Stimulated activated naive CD8-positive, alpha-beta T cell treated with anti-CD3 and anti-CD28 coated beads, Interleukin-15, Interleukin-2, amounts not matched to agents 100 ng/mL and 50 ng/mL, for 24 hours (primary cell): ENCODE measurements at regions not wholly inside any gene's neighbourhood (a gene's known extent, or its start where the extent isn't known, plus 50 kb on each side); places are given as distances from the start of the nearest gene placed in this dataset.

Experiments used
- H3K27ac Mint-ChIP-seq: one replicate; pipeline ENCODE4 v1.8.0; 2021; ENCODE audit warnings: mild to moderate bottlenecking, mixed read lengths
- H3K27me3 Mint-ChIP-seq: one replicate; pipeline ENCODE4 v1.8.0; 2021; ENCODE audit warnings: mixed read lengths
- H3K36me3 Mint-ChIP-seq: one replicate; pipeline ENCODE4 v1.8.0; 2021; ENCODE audit warnings: low read depth, mixed read lengths
- H3K4me1 Mint-ChIP-seq: one replicate; pipeline ENCODE4 v1.8.0; 2021; ENCODE audit warnings: low read depth, mixed read lengths
- H3K4me3 Mint-ChIP-seq: one replicate; pipeline ENCODE4 v1.8.0; 2021; ENCODE audit warnings: mild to moderate bottlenecking, mixed read lengths
- H3K9me3 Mint-ChIP-seq: one replicate; pipeline ENCODE4 v1.8.0; 2021; ENCODE audit warnings: mixed read lengths

DNA sequence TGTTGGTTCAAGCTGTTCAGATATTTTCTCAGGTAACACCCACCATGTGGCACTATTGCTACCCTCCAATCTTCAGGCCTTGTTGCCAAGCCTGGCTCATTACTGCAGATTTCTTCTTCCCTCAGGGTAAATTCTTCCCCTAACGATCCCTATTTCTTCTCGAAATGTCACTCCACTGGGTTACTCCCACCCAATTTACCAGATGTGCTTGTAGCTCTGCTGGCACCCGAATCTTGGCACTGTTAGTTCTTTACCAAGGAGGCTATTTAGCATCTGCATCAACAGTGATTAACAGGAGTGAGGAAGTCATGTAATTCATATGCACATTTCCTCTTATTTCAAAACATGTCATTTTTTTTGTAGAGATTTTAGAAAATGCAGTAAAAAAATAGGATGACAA lies 217.1 kb upstream of the CYRIA start:
- Mint-ChIP-seq H3K4me3 (no peak overlapping the region), H3K36me3 (no peaks in the 10 kb centered on the region), H3K27me3 (no peaks in the 10 kb centered on the region), H3K9me3 (no peaks in the 10 kb centered on the region), H3K4me1 (no peaks in the 10 kb centered on the region), H3K27ac (no peak overlapping the region)

DNA sequence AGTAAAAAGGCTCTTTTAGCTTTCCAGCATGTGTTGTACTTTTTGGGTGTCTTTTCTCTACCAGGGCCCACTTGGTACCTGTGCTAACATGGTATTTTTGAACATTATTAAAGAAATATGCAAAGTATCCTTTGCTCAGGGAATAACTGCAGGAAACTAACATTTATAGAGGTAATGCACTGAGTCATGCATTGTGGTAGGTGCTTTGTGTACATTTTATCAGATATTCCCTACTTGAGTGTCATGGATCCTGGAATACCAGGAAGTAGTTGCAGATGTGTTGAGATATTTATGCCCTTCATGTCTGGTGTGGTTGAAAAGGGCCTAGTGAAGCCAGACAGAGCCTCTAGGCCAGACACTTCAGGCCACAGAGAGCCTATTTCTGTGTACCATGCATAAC lies 215.5 kb upstream of the CYRIA start:
- no peaks in the 10 kb centered on the region for H3K27me3 Mint-ChIP-seq
- H3K4me1 Mint-ChIP-seq: no peaks in the 10 kb centered on the region
- no peaks in the 10 kb centered on the region for H3K9me3 Mint-ChIP-seq
- no peak overlapping the region for H3K27ac Mint-ChIP-seq
- no peaks in the 10 kb centered on the region for H3K36me3 Mint-ChIP-seq
- H3K4me3 Mint-ChIP-seq: no peak overlapping the region

DNA sequence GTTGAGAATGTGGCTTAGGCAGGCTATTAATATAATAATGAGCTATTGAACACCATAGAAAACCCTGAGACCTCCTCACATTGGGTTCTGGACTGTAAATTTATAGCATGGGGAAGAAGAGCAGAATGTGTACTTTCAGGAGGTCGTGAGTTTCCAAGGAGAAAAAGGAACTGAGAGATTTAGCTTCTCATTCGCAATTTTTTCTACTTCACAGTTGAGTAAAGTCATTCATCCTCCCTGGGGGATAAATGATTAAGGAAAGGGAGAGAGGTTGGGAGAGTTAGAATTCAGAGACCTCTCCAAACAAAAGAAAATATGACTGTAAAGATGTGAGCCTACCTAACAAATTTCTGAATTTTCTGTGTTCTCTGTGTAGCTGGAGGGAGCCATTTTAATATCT lies 205.8 kb upstream of the CYRIA start:
- Mint-ChIP-seq H3K27me3 (no peaks in the 10 kb centered on the region), H3K36me3 (no peaks in the 10 kb centered on the region), H3K9me3 (peaks cover 3% of the 10 kb centered on the region), H3K4me1 (no peaks in the 10 kb centered on the region), H3K4me3 (no peak overlapping the region), H3K27ac (no peak overlapping the region)

DNA sequence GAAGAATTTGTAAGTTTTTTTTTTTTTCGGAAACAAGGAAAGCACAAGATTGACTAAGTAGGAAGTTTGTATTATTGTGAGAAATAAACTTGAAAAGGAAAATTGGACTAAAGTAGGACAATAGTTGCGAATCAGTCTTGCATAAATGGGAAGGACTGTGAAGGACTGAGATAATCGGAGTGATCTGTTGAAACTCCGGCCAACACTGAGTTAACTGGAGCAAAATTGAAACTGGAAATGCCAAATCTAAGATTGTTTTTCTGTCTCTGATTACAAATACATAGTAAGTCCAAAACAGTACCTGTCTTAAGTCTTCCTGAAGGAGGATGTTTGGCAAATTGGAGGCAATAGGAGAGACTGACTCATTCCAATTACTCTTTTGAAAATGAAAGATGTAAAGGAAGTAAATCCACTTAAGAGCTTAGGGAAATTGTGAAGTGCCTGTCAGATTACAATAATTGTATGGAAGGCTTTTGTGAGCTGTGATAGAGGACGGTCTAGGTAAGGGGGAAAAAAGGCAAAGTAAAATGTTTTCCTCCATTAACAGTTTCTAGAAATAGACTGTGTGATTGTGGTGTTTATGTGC lies 204.9 kb upstream of the CYRIA start:
- Mint-ChIP-seq H3K9me3 (peaks cover 3% of the 10 kb centered on the region), H3K36me3 (no peaks in the 10 kb centered on the region), H3K27ac (no peak overlapping the region), H3K4me3 (no peak overlapping the region), H3K27me3 (no peaks in the 10 kb centered on the region), H3K4me1 (no peaks in the 10 kb centered on the region)

DNA sequence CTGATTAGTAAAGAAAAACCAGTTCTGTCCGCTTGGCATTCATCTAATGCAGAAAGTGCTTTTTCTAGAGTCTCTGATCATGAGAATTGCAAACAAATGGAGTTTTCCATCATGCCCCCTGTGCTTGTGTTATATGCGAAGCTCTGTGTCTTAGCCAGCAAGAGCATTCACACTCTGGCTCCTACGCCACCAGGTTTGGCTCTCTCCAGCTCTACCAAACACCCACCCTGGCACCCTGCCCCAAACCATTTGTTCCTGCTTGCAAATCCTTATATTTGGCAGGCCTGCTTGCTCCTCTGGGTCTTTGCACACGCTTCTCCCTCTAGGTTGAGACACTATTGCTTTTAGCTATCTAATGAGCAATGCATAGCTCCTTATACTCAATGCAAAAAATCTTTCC lies 204.1 kb upstream of the CYRIA start:
- Mint-ChIP-seq H3K4me3 (no peak overlapping the region), H3K27ac (no peak overlapping the region), H3K4me1 (no peaks in the 10 kb centered on the region), H3K9me3 (peaks cover 3% of the 10 kb centered on the region), H3K27me3 (no peaks in the 10 kb centered on the region), H3K36me3 (no peaks in the 10 kb centered on the region)

DNA sequence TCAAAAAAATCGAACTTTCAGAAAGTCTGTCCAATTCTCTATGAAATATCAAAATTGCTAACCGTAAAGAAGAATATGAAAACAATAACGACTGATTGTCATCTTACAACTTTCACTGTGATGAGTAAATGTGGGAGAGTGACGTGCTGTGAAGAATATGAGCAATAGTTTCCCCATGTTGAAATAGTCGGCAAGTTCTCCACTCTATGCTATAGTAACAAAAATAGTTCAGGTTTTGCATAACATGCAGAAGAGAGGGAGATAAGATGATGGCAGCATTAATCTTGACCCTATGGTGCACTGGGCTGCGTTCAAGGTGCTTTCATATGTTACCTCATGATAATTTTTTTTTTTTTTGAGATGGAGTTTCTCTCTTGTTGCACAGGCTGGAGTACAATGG lies 196.8 kb upstream of the CYRIA start:
- Mint-ChIP-seq H3K27ac (no peak overlapping the region), H3K27me3 (no peaks in the 10 kb centered on the region), H3K4me1 (no peaks in the 10 kb centered on the region), H3K4me3 (no peak overlapping the region), H3K36me3 (no peaks in the 10 kb centered on the region), H3K9me3 (no peaks in the 10 kb centered on the region)

DNA sequence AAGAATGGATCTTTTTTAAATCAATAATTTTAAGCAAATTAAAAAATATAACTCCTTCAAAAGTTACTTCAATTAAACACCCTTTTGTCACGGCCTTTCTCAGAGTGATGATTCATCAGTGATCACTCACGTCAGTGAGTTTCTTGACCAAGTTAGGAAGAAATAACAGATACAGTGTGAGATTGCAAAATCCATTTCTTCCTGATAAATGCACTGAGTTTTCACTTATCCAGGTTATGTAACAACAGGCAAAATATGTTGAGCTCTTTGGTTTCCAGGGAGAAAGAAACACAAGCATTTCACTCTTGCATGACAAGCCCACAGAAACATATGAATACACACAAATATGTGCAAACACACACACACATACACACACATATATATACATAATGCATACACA lies 195.9 kb upstream of the CYRIA start:
- H3K9me3 Mint-ChIP-seq: no peaks in the 10 kb centered on the region
- no peaks in the 10 kb centered on the region for H3K36me3 Mint-ChIP-seq
- H3K27me3 Mint-ChIP-seq: no peaks in the 10 kb centered on the region
- no peak overlapping the region for H3K4me3 Mint-ChIP-seq
- H3K27ac Mint-ChIP-seq: no peak overlapping the region
- no peaks in the 10 kb centered on the region for H3K4me1 Mint-ChIP-seq

DNA sequence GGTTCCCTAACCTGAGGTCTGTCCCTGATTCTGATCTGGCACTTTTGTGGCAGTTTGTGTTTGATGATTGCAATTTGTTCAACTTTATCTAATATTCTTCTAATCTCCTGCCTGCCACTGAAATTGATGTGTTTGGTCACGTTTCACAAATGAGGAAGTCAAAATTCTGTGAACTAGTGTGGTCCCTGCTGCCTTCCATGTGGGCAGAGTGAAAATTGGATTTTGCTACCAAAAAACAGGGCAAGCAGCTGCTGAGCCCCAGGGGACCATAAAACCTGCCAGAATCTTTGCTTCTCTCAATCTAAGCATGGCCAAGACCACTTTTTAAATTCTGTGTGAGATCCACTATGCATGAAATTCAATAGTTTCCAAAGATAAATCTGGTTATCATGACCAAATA lies 195.5 kb upstream of the CYRIA start:
- Mint-ChIP-seq H3K4me3 (no peak overlapping the region), H3K4me1 (no peaks in the 10 kb centered on the region), H3K9me3 (no peaks in the 10 kb centered on the region), H3K27me3 (no peaks in the 10 kb centered on the region), H3K36me3 (no peaks in the 10 kb centered on the region), H3K27ac (no peak overlapping the region)

DNA sequence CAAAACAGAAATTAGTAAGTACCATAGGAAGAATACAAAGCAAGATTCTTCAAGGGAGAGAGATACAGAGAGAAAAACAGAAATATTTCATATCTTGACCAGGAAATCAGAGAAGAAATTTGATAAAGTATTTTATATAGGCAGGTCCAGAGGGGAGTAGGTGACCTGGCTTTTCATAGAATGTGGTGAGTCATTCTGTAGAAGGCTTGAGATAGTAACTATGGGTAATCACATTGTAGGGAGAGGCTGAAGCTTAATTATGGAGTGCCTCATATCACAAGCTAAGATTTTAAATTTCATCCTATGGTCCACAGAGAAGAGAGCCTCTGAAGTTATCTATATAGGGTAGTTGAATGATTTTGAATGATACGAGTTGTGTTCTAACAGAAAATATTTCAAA lies 195.0 kb upstream of the CYRIA start:
- Mint-ChIP-seq H3K9me3 (no peaks in the 10 kb centered on the region), H3K27ac (no peak overlapping the region), H3K36me3 (no peaks in the 10 kb centered on the region), H3K4me3 (no peak overlapping the region), H3K4me1 (no peaks in the 10 kb centered on the region), H3K27me3 (no peaks in the 10 kb centered on the region)

DNA sequence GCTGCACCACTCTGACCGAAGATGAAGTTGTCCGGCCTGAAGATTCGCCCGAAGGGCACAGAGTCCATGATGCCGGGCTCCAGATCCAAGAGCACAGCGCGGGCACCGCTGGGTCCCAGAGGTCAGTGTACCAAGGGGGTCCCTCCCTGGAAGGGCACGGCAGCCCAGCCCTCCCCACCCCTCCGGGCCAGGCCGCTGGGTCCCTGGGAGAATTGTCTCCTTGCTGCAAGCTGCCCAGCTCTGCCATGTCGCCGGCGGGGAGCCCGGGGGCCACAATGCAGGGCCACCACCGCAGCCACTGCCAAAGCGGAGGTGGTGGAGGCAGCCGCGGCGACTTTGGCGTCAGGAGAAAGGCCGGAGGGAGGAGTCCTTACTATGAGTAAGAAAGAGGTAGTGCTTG lies 189.5 kb upstream of the CYRIA start:
- Mint-ChIP-seq H3K27me3 (no peaks in the 10 kb centered on the region), H3K4me1 (no peaks in the 10 kb centered on the region), H3K9me3 (peaks cover 3% of the 10 kb centered on the region)

DNA sequence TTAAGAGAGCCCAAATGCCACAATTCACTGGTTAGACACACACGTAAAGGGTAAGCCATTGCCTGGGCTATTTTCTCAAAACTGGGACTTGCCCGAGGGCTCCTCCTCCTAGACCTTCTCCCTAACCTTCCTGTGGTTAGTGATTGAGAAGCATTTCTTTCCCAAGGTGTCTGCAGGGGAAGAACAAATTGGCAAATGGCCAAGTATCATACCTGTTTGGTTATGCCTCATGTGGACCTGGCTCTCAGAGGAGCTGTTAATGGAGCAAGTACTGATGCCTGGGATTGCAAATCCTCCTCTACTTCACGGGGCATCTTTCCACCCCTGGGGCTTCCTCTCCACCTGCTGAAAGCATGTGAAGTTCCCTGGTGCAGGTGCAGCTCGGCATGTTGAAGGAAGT lies 187.5 kb upstream of the CYRIA start:
- H3K27ac Mint-ChIP-seq: no peak overlapping the region
- H3K9me3 Mint-ChIP-seq: peaks cover 3% of the 10 kb centered on the region
- no peak overlapping the region for H3K4me3 Mint-ChIP-seq
- no peaks in the 10 kb centered on the region for H3K4me1 Mint-ChIP-seq
- H3K27me3 Mint-ChIP-seq: no peaks in the 10 kb centered on the region
- H3K36me3 Mint-ChIP-seq: no peaks in the 10 kb centered on the region

More for the DNA sequence above, 189.5 kb upstream of the CYRIA start:
- Mint-ChIP-seq H3K36me3 (no peaks in the 10 kb centered on the region), H3K27ac (no peak overlapping the region), H3K4me3 (no peak overlapping the region)

DNA sequence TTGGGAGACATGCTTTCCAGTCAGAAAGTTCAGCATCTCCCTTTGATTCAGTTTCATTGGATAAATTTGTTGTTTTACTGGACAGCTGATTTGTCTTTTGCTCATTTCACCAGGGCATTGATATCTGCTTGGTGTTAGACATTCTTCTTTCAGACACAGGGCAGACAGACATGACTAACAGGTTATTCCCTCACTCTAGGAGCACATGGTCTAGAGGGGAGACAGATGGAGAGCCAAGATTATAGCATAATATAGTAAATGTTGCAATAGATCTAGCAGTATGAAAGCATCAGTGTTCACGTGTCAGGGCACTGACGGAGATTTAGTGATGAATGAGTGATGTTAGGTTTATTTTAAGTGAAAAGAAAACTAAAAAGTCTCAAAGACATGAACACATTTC lies 187.0 kb upstream of the CYRIA start:
- no peaks in the 10 kb centered on the region for H3K27me3 Mint-ChIP-seq
- H3K27ac Mint-ChIP-seq: no peak overlapping the region
- no peaks in the 10 kb centered on the region for H3K36me3 Mint-ChIP-seq
- no peaks in the 10 kb centered on the region for H3K4me1 Mint-ChIP-seq
- H3K4me3 Mint-ChIP-seq: no peak overlapping the region
- peaks cover 3% of the 10 kb centered on the region for H3K9me3 Mint-ChIP-seq

DNA sequence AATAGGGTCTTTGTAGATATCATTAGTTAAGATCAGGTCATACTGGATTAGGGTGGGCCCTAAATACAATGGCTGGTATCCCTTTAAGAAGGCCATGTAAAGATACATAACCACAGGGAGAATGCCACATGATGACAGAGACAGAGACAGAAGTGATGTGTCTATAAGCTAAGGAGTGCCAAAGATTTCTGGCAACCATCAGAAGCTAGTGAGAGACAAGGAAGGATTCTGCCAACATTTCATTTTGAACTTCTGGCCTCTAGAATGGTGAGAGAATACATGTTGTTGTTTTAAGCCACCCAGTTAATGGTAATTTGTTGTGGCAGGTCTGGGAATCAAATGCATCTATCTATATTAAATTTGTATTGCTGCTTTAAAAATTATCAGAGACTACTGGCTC lies 185.5 kb upstream of the CYRIA start:
- H3K9me3 Mint-ChIP-seq: peaks cover 3% of the 10 kb centered on the region
- no peaks in the 10 kb centered on the region for H3K4me1 Mint-ChIP-seq
- H3K27me3 Mint-ChIP-seq: no peaks in the 10 kb centered on the region
- H3K36me3 Mint-ChIP-seq: no peaks in the 10 kb centered on the region
- H3K4me3 Mint-ChIP-seq: no peak overlapping the region
- H3K27ac Mint-ChIP-seq: no peak overlapping the region

DNA sequence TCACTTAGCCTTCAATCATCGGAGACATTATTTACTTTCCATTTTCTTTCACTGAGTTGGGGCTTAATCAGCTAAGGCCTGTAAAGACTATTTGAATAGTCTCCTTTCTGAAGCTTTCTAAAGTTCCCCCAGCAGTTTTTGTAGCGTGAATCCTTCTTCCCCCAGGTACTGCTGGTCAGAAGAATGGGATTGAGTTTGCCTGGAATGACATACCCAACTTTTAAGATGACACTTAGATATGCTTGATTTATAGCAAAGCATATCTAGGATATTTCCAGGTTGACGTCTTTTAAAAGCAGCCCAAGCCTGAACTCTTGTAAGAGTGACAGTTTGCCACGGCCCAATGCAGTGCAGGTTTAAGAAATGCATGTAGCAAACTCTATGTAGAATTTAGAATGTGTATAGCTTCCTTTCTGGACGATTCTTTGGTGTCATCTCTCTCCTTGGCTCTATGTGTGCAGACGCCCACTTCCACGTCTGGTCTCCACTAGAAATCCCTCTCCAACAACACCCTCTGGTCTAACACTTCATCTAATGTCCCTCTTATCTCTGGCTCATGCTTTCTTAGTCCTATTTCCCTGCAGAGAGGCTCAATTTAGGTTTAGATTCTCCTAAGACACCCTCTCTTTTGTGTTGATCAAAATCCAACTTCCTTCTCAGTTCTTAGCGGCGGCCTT lies 175.0 kb upstream of the CYRIA start:
- Mint-ChIP-seq H3K27ac (no peak overlapping the region), H3K4me1 (no peaks in the 10 kb centered on the region), H3K4me3 (no peak overlapping the region), H3K9me3 (no peaks in the 10 kb centered on the region), H3K27me3 (no peaks in the 10 kb centered on the region), H3K36me3 (no peaks in the 10 kb centered on the region)

DNA sequence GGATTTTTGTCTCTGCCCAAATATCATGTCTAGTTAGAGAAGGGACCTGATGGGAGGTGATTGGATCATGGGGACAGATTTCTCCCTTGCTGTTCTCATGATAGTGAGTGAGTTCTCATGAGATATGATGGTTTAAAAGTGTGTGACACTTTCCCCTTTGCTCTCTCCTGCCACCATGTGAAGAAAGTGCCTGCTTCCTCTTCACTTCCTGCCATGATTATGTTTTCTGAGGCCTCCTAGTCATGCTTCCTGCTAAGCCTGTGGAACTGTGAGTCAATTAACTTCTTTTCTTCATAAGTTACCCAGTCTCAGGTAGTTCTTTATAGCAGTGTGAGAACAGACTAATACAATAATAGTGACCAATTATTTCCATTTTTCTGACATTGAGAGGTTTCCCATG lies 167.3 kb upstream of the CYRIA start:
- Mint-ChIP-seq H3K9me3 (no peaks in the 10 kb centered on the region), H3K27ac (no peak overlapping the region), H3K4me1 (no peaks in the 10 kb centered on the region), H3K27me3 (no peaks in the 10 kb centered on the region), H3K36me3 (no peaks in the 10 kb centered on the region), H3K4me3 (no peak overlapping the region)

DNA sequence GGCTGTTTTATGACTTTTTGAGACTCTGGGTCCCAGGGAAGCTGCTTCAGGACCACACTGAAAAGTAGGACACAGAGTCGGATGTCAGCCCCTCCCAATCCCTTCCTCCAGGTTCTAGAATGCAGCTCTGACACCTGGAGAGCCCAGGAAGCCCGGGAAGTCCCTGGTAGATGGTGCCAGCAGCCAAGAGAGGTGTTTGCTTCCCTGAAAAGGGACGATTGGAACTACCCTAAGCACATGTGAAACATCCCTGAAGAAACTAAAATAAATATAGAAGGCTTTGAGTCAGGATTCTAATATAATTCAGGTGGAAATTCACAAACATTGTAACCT lies 163.2 kb upstream of the CYRIA start:
- Mint-ChIP-seq H3K4me1 (no peaks in the 10 kb centered on the region), H3K9me3 (peaks cover 4% of the 10 kb centered on the region), H3K4me3 (no peak overlapping the region), H3K36me3 (no peaks in the 10 kb centered on the region), H3K27me3 (no peaks in the 10 kb centered on the region), H3K27ac (no peak overlapping the region)
